ENCODE measurements at regions not wholly inside any gene's neighbourhood (a gene's known extent, or its start where the extent isn't known, plus 50 kb on each side); places are given as distances from the start of the nearest gene placed in this dataset.

- no peak for TF ChIP-seq CTCF (conservative IDR thresholded peaks at IDR 0.05; ENCODE audit: low read depth, low read length)
- peak; percentile 66 for DNase-seq (ENCODE audit: low read depth)
- peak overlapping the region; percentile 39 for H3K4me3 ChIP-seq (ENCODE audit: low read depth, low read length)
These were observed 477.1 kb downstream of the LMO4 start for GRCh38 chr1:87805666-87806378.

GRCh38 chr1:87806379-87807094 is 477.9 kb downstream of the LMO4 start:
- no peak for DNase-seq (ENCODE audit: low read depth)
- TF ChIP-seq CTCF (conservative IDR thresholded peaks at IDR 0.05; ENCODE audit: low read depth, low read length), result no peak
- H3K4me3 ChIP-seq (ENCODE audit: low read depth, low read length), result peak overlapping the region; percentile 39

- TF ChIP-seq CTCF (conservative IDR thresholded peaks at IDR 0.05; ENCODE audit: low read depth, low read length), result no peak
- H3K4me3 ChIP-seq (ENCODE audit: low read depth, low read length), result no peak overlapping the region
- no peak for DNase-seq (ENCODE audit: low read depth)
These were observed 481.5 kb downstream of the LMO4 start for GRCh38 chr1:87810166-87810565.

DNA sequence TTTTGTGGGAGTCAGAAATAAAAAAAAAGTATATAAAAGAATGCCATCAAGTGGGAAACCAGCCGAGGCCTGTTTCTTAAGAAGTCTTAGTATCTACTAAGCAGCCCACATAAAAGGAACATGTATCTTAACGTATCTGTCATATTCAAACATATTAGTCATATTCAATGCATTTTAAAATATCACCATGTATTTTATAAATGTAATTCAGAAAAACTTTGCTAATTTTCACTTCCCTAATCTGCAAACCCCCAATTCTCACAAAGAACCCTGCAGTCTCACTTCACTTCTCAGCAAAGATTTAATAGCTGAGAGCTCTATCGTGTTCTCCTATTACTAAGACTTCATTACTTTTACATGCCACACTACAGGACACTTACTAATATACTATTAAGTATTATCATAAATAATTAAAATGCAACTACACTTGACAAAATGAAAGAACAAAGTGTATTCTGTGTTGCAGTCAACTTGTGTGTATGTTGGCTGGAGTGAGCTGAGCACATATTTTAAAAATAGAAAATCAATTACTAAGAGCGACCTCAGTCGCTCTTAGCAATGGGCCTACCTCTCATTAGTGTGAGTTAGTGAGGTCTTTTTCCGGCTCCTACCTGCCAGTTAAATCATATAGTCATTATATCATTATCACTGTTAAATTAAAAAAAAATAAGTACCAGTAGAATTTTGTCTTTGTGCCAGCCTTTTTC is 484.3 kb downstream of the LMO4 start:
- no peak for DNase-seq (ENCODE audit: low read depth)
- H3K4me3 ChIP-seq (ENCODE audit: low read depth, low read length), result no peak overlapping the region
- no peak for TF ChIP-seq CTCF (conservative IDR thresholded peaks at IDR 0.05; ENCODE audit: low read depth, low read length)

DNA sequence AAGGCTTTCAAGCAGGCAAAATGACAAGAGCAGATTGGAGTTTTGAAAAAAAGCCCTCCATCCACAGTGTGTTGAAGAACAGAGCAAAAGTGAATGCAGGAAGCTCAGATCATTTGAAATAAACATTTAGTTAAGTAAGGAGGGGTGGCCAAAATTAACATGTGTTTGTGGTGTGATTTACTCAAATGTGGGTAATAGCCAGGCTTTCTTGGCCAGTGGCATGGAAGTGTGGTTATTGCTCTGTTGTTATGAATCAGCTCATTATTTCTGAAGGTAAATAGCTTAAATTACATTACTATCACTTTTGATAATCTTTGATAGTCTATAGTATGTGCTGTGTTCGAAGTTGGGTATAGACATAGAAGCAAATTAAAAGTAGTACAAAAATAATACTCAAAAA is 485.9 kb downstream of the LMO4 start:
- H3K4me3 ChIP-seq (ENCODE audit: low read depth, low read length), result no peak overlapping the region
- TF ChIP-seq CTCF (conservative IDR thresholded peaks at IDR 0.05; ENCODE audit: low read depth, low read length), result no peak
- DNase-seq (ENCODE audit: low read depth), result no peak

DNA sequence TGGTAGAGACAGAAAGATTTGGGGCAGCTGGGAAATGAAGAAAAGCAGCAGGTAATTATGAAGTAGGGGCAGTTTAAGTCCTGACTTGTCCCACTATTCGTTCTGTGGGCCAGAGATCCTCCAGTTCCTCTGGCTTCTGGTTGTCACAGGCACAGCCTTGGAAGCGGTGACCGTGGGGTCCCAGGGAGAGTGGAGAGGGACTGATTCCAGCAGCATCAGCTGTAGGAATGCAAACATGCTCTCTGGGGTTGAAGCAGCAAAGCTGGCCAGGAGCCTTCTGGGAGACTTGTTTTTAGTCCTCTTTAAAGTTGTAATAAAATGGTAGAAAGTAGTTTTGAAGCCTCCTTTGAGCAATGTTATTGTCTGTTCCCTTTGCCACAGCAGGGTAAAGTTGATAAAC is 488.0 kb downstream of the LMO4 start:
- TF ChIP-seq CTCF (conservative IDR thresholded peaks at IDR 0.05; ENCODE audit: low read depth, low read length), result no peak
- DNase-seq (ENCODE audit: low read depth), result no peak
- no peak overlapping the region for H3K4me3 ChIP-seq (ENCODE audit: low read depth, low read length)
